GM23248 (cell line): ENCODE measurements at regions not wholly inside any gene's neighbourhood (a gene's known extent, or its start where the extent isn't known, plus 50 kb on each side); places are given as distances from the start of the nearest gene placed in this dataset.

Experiments used
- DNase-seq: peaks from one replicate; pipeline ENCODE4 v3.0.0-alpha.2; 2015
- H2AFZ ChIP-seq: fragments of 200-600 bp; sonication (generic); 2 replicates; pipeline ENCODE4 v1.6.1; 2016; ENCODE audit warnings: antibody characterized with exemption
- H3F3A ChIP-seq: fragments of 200-600 bp; sonication (generic); 2 replicates; pipeline ENCODE4 v1.6.1; 2016; ENCODE audit warnings: mild to moderate bottlenecking, antibody characterized with exemption, mixed run types; ENCODE audit not compliant: insufficient read depth
- H3K27ac ChIP-seq: fragments of 200-600 bp; sonication (generic); 2 replicates; pipeline ENCODE4 v1.5.1; 2016; ENCODE audit warnings: mild to moderate bottlenecking
- H3K27me3 ChIP-seq: fragments of 200-600 bp; sonication (generic); replicated peaks from 2 replicates; pipeline ENCODE4 v1.6.1; 2016; ENCODE audit warnings: mild to moderate bottlenecking; ENCODE audit not compliant: insufficient read depth
- H3K36me3 ChIP-seq: fragments of 200-600 bp; sonication (generic); 2 replicates; pipeline ENCODE4 v1.6.1; 2016; ENCODE audit warnings: low read depth, mild to moderate bottlenecking
- H3K4me1 ChIP-seq: fragments of 200-600 bp; sonication (generic); 2 replicates; pipeline ENCODE4 v1.6.1; 2016; ENCODE audit warnings: mild to moderate bottlenecking; ENCODE audit not compliant: insufficient read depth
- H3K4me2 ChIP-seq: fragments of 200-600 bp; sonication (generic); one replicate; pipeline ENCODE4 v1.6.1; 2016; ENCODE audit warnings: mild to moderate bottlenecking; ENCODE audit not compliant: unreplicated experiment
- H3K4me3 ChIP-seq: fragments of 200-600 bp; sonication (generic); 2 replicates; pipeline ENCODE4 v1.5.1; 2016; ENCODE audit warnings: mild to moderate bottlenecking
- H3K79me2 ChIP-seq: fragments of 200-600 bp; sonication (generic); 2 replicates; pipeline ENCODE4 v1.6.1; 2016; ENCODE audit warnings: mild to moderate bottlenecking; ENCODE audit not compliant: insufficient read depth
- H3K9ac ChIP-seq: fragments of 200-600 bp; sonication (generic); 2 replicates; pipeline ENCODE4 v1.6.1; 2016; ENCODE audit warnings: mild to moderate bottlenecking
- H3K9me2 ChIP-seq: fragments of 200-600 bp; sonication (generic); 2 replicates; pipeline ENCODE4 v1.6.1; 2016; ENCODE audit warnings: mixed run types, mild to moderate bottlenecking, moderate library complexity; ENCODE audit not compliant: insufficient read depth
- H3K9me3 ChIP-seq: fragments of 200-600 bp; sonication (generic); one replicate; pipeline ENCODE4 v1.6.1; 2017; ENCODE audit warnings: low read depth
- H4K20me1 ChIP-seq: fragments of 200-600 bp; sonication (generic); 2 replicates; pipeline ENCODE4 v1.6.0; 2016; ENCODE audit not compliant: insufficient read depth
- EZH2 ChIP-seq: fragments of 200-600 bp; sonication (generic); IDR thresholded peaks from 2 replicates; pipeline ENCODE4 v1.6.1; 2018; ENCODE audit warnings: antibody characterized with exemption, mild to moderate bottlenecking; ENCODE audit not compliant: insufficient read depth, poor library complexity, severe bottlenecking
- EZH2phosphoT487 ChIP-seq: fragments of 200-600 bp; sonication (generic); IDR thresholded peaks from 2 replicates; pipeline ENCODE4 v1.6.1; 2018; ENCODE audit warnings: antibody characterized with exemption, moderate library complexity, mild to moderate bottlenecking, low read depth; ENCODE audit not compliant: insufficient read depth
- WGBS, 2 experiments: methylation state at CpG; one replicate each; pipeline ENCODE4 v1.1.6; 2015 to 2017; ENCODE audit warnings: low lambda C conversion rate in 2 of 2, low coverage in 1 of 2; ENCODE audit errors: missing lambda C conversion rate in 2 of 2; 5-methylcytosine and 5-hydroxymethylcytosine counted together
- in situ Hi-C: fragments of 300-500 bp; cut with MboI; formaldehyde crosslinking; loops from 2 replicates; pipeline ENCODE4 v1.15.0; 2020

- TF ChIP-seq EZH2 (no peak), EZH2phosphoT487 (no peak)
- H3K27ac ChIP-seq = no peak overlapping the region
- no peaks in the 10 kb centered on the region for H3K4me1 ChIP-seq
- H3K4me3 ChIP-seq = no peak overlapping the region
- H3K9ac ChIP-seq = no peak overlapping the region
- no peak overlapping the region for H3K4me2 ChIP-seq
- in situ Hi-C loops = no loop called here
- no peaks in the 10 kb centered on the region for H3F3A ChIP-seq
- no peak for DNase-seq
- no peaks in the 10 kb centered on the region for H3K27me3 ChIP-seq
- H3K36me3 ChIP-seq = no peaks in the 10 kb centered on the region
- H4K20me1 ChIP-seq = no peaks in the 10 kb centered on the region
- H3K9me3 ChIP-seq = no peaks in the 10 kb centered on the region
- H3K79me2 ChIP-seq = no peaks in the 10 kb centered on the region
- no peaks in the 10 kb centered on the region for H3K9me2 ChIP-seq
- 36 to 42% methylated on average over 3 of the region's 3 CpGs for WGBS, 2 experiments
- no peak overlapping the region for H2AFZ ChIP-seq
Measured at GRCh38 chr4:104044369-104044768, 324.6 kb upstream of the TACR3 start.

GRCh38 chr4:104032896-104033295 is 313.1 kb upstream of the TACR3 start:
- Histone ChIP-seq H3K9me3 (no peaks in the 10 kb centered on the region), H3F3A (no peaks in the 10 kb centered on the region), H3K4me2 (no peak overlapping the region), H2AFZ (no peak overlapping the region), H3K27me3 (no peaks in the 10 kb centered on the region), H3K4me1 (no peaks in the 10 kb centered on the region), H3K36me3 (no peaks in the 10 kb centered on the region), H3K4me3 (no peak overlapping the region), H4K20me1 (no peaks in the 10 kb centered on the region), H3K79me2 (no peaks in the 10 kb centered on the region), H3K9me2 (no peaks in the 10 kb centered on the region), H3K27ac (no peak overlapping the region), H3K9ac (no peak overlapping the region)
- in situ Hi-C loops = no loop called here
- 2 to 3% methylated on average over 5 of the region's 5 CpGs for WGBS, 2 experiments
- DNase-seq = no peak
- TF ChIP-seq EZH2phosphoT487 (no peak), EZH2 (no peak)

- no peaks in the 10 kb centered on the region for H3K36me3 ChIP-seq
- no peaks in the 10 kb centered on the region for H3K4me1 ChIP-seq
- H3K9me3 ChIP-seq = no peaks in the 10 kb centered on the region
- H3K4me2 ChIP-seq = no peak overlapping the region
- no peaks in the 10 kb centered on the region for H3F3A ChIP-seq
- in situ Hi-C loops = no loop called here
- no peaks in the 10 kb centered on the region for H3K27me3 ChIP-seq
- DNase-seq = no peak
- TF ChIP-seq EZH2phosphoT487 = no peak
- no peak for TF ChIP-seq EZH2
- no peak overlapping the region for H3K9ac ChIP-seq
- H3K79me2 ChIP-seq = no peaks in the 10 kb centered on the region
- no peaks in the 10 kb centered on the region for H3K9me2 ChIP-seq
- no peak overlapping the region for H2AFZ ChIP-seq
- H3K27ac ChIP-seq = no peak overlapping the region
- no peaks in the 10 kb centered on the region for H4K20me1 ChIP-seq
- no peak overlapping the region for H3K4me3 ChIP-seq
Measured at GRCh38 chr4:104025251-104025650, 305.5 kb upstream of the TACR3 start.

- Histone ChIP-seq H3K27ac (no peak overlapping the region), H3K27me3 (no peaks in the 10 kb centered on the region), H3K9ac (no peak overlapping the region), H3K9me2 (no peaks in the 10 kb centered on the region), H3K9me3 (no peaks in the 10 kb centered on the region), H3K79me2 (no peaks in the 10 kb centered on the region), H4K20me1 (no peaks in the 10 kb centered on the region), H3K4me1 (no peaks in the 10 kb centered on the region), H3K4me2 (no peak overlapping the region), H2AFZ (no peak overlapping the region), H3K36me3 (no peaks in the 10 kb centered on the region), H3K4me3 (no peak overlapping the region), H3F3A (no peaks in the 10 kb centered on the region)
- TF ChIP-seq EZH2phosphoT487 (no peak), EZH2 (no peak)
- DNase-seq = no peak
- in situ Hi-C loops = no loop called here
- 12 to 14% methylated on average over 4 of the region's 4 CpGs for WGBS, 2 experiments
Measured at GRCh38 chr4:104022831-104023230, 303.0 kb upstream of the TACR3 start.

GRCh38 chr4:104022226-104022625 is 302.4 kb upstream of the TACR3 start:
- no peak for TF ChIP-seq EZH2phosphoT487
- no peak for TF ChIP-seq EZH2
- Histone ChIP-seq H3K79me2 (no peaks in the 10 kb centered on the region), H3K4me1 (no peaks in the 10 kb centered on the region), H3K27me3 (no peaks in the 10 kb centered on the region), H3K9me2 (no peaks in the 10 kb centered on the region), H3K9ac (no peak overlapping the region), H3K4me3 (no peak overlapping the region), H2AFZ (no peak overlapping the region), H3K4me2 (no peak overlapping the region), H3K27ac (no peak overlapping the region), H3K9me3 (no peaks in the 10 kb centered on the region), H3F3A (no peaks in the 10 kb centered on the region), H3K36me3 (no peaks in the 10 kb centered on the region), H4K20me1 (no peaks in the 10 kb centered on the region)
- 4% methylated on average over 2 of the region's 2 CpGs for WGBS, 2 experiments
- in situ Hi-C loops = no loop called here
- DNase-seq = no peak
